ENCODE measurements at regions not wholly inside any gene's neighbourhood (a gene's known extent, or its start where the extent isn't known, plus 50 kb on each side); places are given as distances from the start of the nearest gene placed in this dataset.

- in situ Hi-C loops (cut with HindIII; ENCODE audit: low sequenced_read_pairs): no loop called here
- no peak overlapping the region for H3K4me3 ChIP-seq (ENCODE audit: low read depth, low read length)
- no peak for DNase-seq (ENCODE audit: low read depth, low spot score)
- no peak for TF ChIP-seq CTCF (IDR thresholded peaks at IDR 0.05; ENCODE audit: low read depth, low read length)
Measured at GRCh38 chr19:28711411-28711810, 501.5 kb downstream of the UQCRFS1 start.

- in situ Hi-C loops (cut with HindIII; ENCODE audit: low sequenced_read_pairs): no loop called here
- DNase-seq (ENCODE audit: low read depth, low spot score): peak; percentile 65
- TF ChIP-seq CTCF (IDR thresholded peaks at IDR 0.05; ENCODE audit: low read depth, low read length): peak; percentile 53
- H3K4me3 ChIP-seq (ENCODE audit: low read depth, low read length): no peak overlapping the region
Measured at GRCh38 chr19:28710278-28710677, 502.7 kb downstream of the UQCRFS1 start.

- DNase-seq (ENCODE audit: low read depth, low spot score): no peak
Measured at GRCh38 chr19:28706693-28707092, 506.3 kb downstream of the UQCRFS1 start.

GRCh38 chr19:28705008-28705407 lies 507.9 kb downstream of the UQCRFS1 start:
- TF ChIP-seq CTCF (IDR thresholded peaks at IDR 0.05; ENCODE audit: low read depth, low read length): peak; percentile 52
- no peak overlapping the region for H3K4me3 ChIP-seq (ENCODE audit: low read depth, low read length)
- in situ Hi-C loops (cut with HindIII; ENCODE audit: low sequenced_read_pairs): no loop called here
- peak; percentile 77 for DNase-seq (ENCODE audit: low read depth, low spot score)

More at GRCh38 chr19:28706693-28707092, 506.3 kb downstream of the UQCRFS1 start:
- TF ChIP-seq CTCF (IDR thresholded peaks at IDR 0.05; ENCODE audit: low read depth, low read length): no peak
- in situ Hi-C loops (cut with HindIII; ENCODE audit: low sequenced_read_pairs): no loop called here
- no peak overlapping the region for H3K4me3 ChIP-seq (ENCODE audit: low read depth, low read length)

- in situ Hi-C loops (cut with HindIII; ENCODE audit: low sequenced_read_pairs): no loop called here
- H3K4me3 ChIP-seq (ENCODE audit: low read depth, low read length): no peak overlapping the region
- DNase-seq (ENCODE audit: low read depth, low spot score): no peak
- no peak for TF ChIP-seq CTCF (IDR thresholded peaks at IDR 0.05; ENCODE audit: low read depth, low read length)
Measured at GRCh38 chr19:28703400-28703956, 509.5 kb downstream of the UQCRFS1 start.

- peak; percentile 73 for DNase-seq (ENCODE audit: low read depth, low spot score)
- H3K4me3 ChIP-seq (ENCODE audit: low read depth, low read length): no peak overlapping the region
- in situ Hi-C loops (cut with HindIII; ENCODE audit: low sequenced_read_pairs): no loop called here
- TF ChIP-seq CTCF (IDR thresholded peaks at IDR 0.05; ENCODE audit: low read depth, low read length): no peak
Measured at GRCh38 chr19:28701491-28701890, 511.5 kb downstream of the UQCRFS1 start.

- in situ Hi-C loops (cut with HindIII; ENCODE audit: low sequenced_read_pairs): no loop called here
- H3K4me3 ChIP-seq (ENCODE audit: low read depth, low read length): no peak overlapping the region
- no peak for DNase-seq (ENCODE audit: low read depth, low spot score)
- TF ChIP-seq CTCF (IDR thresholded peaks at IDR 0.05; ENCODE audit: low read depth, low read length): no peak
Measured at GRCh38 chr19:28700176-28700575, 512.8 kb downstream of the UQCRFS1 start.

All from astrocyte of the spinal cord (primary cell).